ENCODE measurements at regions not wholly inside any gene's neighbourhood (a gene's known extent, or its start where the extent isn't known, plus 50 kb on each side); places are given as distances from the start of the nearest gene placed in this dataset.

- TF ChIP-seq, protein P1, sequence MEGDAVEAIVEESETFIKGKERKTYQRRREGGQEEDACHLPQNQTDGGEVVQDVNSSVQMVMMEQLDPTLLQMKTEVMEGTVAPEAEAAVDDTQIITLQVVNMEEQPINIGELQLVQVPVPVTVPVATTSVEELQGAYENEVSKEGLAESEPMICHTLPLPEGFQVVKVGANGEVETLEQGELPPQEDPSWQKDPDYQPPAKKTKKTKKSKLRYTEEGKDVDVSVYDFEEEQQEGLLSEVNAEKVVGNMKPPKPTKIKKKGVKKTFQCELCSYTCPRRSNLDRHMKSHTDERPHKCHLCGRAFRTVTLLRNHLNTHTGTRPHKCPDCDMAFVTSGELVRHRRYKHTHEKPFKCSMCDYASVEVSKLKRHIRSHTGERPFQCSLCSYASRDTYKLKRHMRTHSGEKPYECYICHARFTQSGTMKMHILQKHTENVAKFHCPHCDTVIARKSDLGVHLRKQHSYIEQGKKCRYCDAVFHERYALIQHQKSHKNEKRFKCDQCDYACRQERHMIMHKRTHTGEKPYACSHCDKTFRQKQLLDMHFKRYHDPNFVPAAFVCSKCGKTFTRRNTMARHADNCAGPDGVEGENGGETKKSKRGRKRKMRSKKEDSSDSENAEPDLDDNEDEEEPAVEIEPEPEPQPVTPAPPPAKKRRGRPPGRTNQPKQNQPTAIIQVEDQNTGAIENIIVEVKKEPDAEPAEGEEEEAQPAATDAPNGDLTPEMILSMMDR (IDR thresholded peaks at IDR 0.05), result no peak
- no peak for TF ChIP-seq POLR2AphosphoS5 (IDR thresholded peaks at IDR 0.05)
- TF ChIP-seq POLR2A (IDR thresholded peaks at IDR 0.05), result no peak
- no peak for TF ChIP-seq EP300 (IDR thresholded peaks at IDR 0.05)
Observed at GRCh38 chr4:24274381-24274941, 309.9 kb downstream of the DHX15 start.

All from suprapubic skin (tissue), 4 donors.